ENCODE measurements at regions not wholly inside any gene's neighbourhood (a gene's known extent, or its start where the extent isn't known, plus 50 kb on each side); places are given as distances from the start of the nearest gene placed in this dataset.

DNA sequence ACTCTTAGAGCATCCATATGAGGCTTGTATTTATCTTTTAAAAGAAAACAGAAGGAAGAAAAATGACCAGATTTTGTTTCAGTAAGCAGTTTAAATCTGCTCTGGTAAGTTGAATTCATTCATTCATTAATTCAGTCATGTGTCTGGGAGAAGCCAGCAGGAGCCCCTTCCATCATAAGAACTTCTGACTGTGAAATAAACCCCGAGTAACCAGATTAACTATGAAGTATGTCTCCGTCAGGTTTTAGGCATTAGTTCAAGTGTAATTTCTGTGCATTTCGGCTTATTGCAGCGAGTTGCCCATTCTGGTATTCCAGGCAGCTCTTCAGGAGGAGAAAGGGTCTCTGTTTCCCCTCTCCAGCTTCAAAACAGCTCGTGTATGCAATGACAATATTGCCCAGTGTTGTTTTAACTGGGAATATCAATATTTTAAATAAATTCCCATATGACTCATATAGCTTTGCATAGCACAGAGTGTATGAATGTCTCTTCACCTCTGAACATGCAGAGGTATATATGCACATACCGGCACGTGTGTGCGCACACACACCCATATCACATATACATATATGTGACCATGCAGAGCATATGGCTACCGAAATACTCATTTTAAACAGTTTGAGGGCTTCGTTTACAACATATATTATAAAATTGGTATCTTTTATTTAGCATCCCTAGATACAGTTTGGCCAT is 255.3 kb downstream of the BCOR start:
- H3K36me3 ChIP-seq (ENCODE audit: control insufficient read depth, insufficient read depth, low read length) = no peaks in the 10 kb centered on the region
- no peak overlapping the region for H3K4me3 ChIP-seq (ENCODE audit: low read depth, low read length)
- H3K27me3 ChIP-seq (ENCODE audit: control insufficient read depth, insufficient read depth, low read length) = no peaks in the 10 kb centered on the region
- no peaks in the 10 kb centered on the region for H3K9me3 ChIP-seq (ENCODE audit: control insufficient read depth, insufficient read depth, low read length)
- no peak overlapping the region for H3K9ac ChIP-seq (ENCODE audit: low read depth, low read length)
- H3K4me1 ChIP-seq (ENCODE audit: control insufficient read depth, insufficient read depth, low read length) = peaks cover 6% of the 10 kb centered on the region

DNA sequence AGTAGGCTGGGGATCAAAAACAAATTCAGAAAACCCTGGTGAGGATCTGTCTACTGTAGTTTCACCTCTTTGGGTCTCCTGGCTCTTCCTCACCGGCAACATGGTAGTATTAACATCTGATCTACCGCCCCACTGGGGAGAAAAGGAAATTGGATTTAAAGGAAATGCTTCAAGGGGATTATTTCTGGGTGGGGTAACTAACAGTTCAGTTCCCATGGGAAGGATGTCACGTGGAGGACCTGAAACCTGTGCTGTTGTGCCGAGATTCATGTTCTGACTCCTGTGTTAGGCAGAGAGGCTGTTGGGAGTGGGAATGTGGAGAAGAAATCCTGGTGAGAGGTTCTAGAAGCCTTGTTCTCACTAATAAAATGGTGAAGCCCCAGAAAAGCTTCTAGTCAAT is 254.4 kb downstream of the BCOR start:
- no peak overlapping the region for H3K9ac ChIP-seq (ENCODE audit: low read depth, low read length)
- H3K4me1 ChIP-seq (ENCODE audit: control insufficient read depth, insufficient read depth, low read length) = peaks cover 6% of the 10 kb centered on the region
- no peaks in the 10 kb centered on the region for H3K27me3 ChIP-seq (ENCODE audit: control insufficient read depth, insufficient read depth, low read length)
- no peak overlapping the region for H3K4me3 ChIP-seq (ENCODE audit: low read depth, low read length)
- no peaks in the 10 kb centered on the region for H3K9me3 ChIP-seq (ENCODE audit: control insufficient read depth, insufficient read depth, low read length)
- no peaks in the 10 kb centered on the region for H3K36me3 ChIP-seq (ENCODE audit: control insufficient read depth, insufficient read depth, low read length)

DNA sequence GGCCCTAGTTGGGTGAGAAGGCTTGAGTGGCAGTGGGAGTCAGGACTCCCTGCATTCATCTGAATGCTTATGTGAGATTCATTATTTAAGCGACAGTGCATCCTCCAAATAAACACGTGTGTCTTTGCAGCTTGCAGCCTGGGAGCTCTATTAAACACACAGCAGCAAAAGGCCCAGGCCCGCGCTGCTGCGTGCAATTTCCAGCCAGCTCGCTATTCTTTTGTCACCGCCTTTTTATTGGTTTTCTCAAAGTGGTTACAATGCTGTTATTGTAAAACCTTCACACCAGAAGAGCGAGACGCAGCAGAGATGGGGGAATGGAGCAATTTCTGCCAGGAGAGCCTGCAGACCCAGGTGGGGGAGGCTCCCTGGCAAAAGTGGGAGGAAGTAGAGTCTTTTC is 252.5 kb downstream of the BCOR start:
- Histone ChIP-seq H3K4me3 (ENCODE audit: low read depth, low read length) (no peak overlapping the region), H3K27me3 (ENCODE audit: control insufficient read depth, insufficient read depth, low read length) (no peaks in the 10 kb centered on the region), H3K9me3 (ENCODE audit: control insufficient read depth, insufficient read depth, low read length) (no peaks in the 10 kb centered on the region), H3K36me3 (ENCODE audit: control insufficient read depth, insufficient read depth, low read length) (no peaks in the 10 kb centered on the region), H3K4me1 (ENCODE audit: control insufficient read depth, insufficient read depth, low read length) (peaks cover 7% of the 10 kb centered on the region), H3K9ac (ENCODE audit: low read depth, low read length) (no peak overlapping the region)

DNA sequence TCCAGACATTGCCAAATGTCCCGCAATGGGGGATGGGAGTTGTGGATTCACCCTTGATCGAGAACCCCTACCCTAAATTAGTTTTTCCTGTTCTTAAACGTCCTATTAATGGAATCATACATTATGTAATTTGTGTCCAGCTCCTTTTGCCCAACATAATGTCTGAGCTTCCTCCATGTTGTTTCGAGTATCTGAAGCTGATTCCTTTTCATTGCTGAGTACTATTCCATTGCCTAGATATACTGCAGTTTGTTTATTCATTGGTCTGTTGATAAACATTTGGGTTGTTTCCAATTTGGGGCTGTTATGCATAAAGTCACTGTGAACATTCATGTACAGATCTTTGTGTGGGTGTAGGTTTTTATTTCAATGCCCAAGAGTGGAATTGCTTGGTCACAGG is 251.3 kb downstream of the BCOR start:
- H3K9me3 ChIP-seq (ENCODE audit: control insufficient read depth, insufficient read depth, low read length) = no peaks in the 10 kb centered on the region
- H3K4me1 ChIP-seq (ENCODE audit: control insufficient read depth, insufficient read depth, low read length) = peaks cover 15% of the 10 kb centered on the region
- no peak overlapping the region for H3K4me3 ChIP-seq (ENCODE audit: low read depth, low read length)
- H3K9ac ChIP-seq (ENCODE audit: low read depth, low read length) = no peak overlapping the region
- no peaks in the 10 kb centered on the region for H3K36me3 ChIP-seq (ENCODE audit: control insufficient read depth, insufficient read depth, low read length)
- no peaks in the 10 kb centered on the region for H3K27me3 ChIP-seq (ENCODE audit: control insufficient read depth, insufficient read depth, low read length)

DNA sequence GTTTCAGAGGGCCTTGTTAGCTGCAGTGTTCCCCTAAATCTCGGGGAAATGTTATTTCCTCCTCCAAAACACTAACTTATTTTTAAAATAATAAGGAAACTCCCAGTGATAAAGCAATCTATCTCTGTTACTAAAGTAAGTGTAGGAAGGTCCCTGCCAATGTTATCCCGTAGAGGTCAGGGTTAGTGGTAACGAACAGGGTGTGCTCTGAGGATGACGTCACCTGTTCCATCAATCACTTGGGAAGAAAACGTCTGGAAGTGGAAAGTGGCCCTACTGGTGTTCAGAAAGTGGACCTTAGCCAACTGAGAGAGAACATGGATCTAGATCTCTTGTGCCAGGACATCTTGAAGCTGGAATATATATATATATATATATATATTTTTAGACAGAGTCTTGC is 249.5 kb downstream of the BCOR start:
- no peaks in the 10 kb centered on the region for H3K9me3 ChIP-seq (ENCODE audit: control insufficient read depth, insufficient read depth, low read length)
- H3K9ac ChIP-seq (ENCODE audit: low read depth, low read length) = no peak overlapping the region
- peaks cover 21% of the 10 kb centered on the region for H3K4me1 ChIP-seq (ENCODE audit: control insufficient read depth, insufficient read depth, low read length)
- no peaks in the 10 kb centered on the region for H3K36me3 ChIP-seq (ENCODE audit: control insufficient read depth, insufficient read depth, low read length)
- H3K27me3 ChIP-seq (ENCODE audit: control insufficient read depth, insufficient read depth, low read length) = no peaks in the 10 kb centered on the region
- no peak overlapping the region for H3K4me3 ChIP-seq (ENCODE audit: low read depth, low read length)

DNA sequence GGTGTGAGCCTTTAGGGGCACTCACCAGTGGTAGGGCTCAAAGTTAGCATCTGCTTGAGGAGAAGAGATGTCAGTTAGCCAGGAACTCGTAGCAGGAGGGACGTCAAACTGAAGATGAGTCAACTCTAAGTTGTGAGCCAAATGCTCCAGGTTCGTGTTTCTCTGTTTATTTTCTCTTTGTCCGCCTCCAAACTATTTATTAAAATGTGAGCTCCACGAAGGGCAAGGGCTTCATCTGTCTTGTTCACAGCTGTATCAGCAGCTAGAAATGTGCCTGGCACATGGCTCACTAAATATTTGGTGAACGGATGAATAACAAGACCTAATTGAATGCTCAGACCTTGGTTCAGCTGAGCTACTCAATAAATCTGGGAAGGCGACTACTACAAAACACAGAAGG is 248.9 kb downstream of the BCOR start:
- Histone ChIP-seq H3K27me3 (ENCODE audit: control insufficient read depth, insufficient read depth, low read length) (no peaks in the 10 kb centered on the region), H3K9ac (ENCODE audit: low read depth, low read length) (no peak overlapping the region), H3K36me3 (ENCODE audit: control insufficient read depth, insufficient read depth, low read length) (no peaks in the 10 kb centered on the region), H3K4me1 (ENCODE audit: control insufficient read depth, insufficient read depth, low read length) (peaks cover 21% of the 10 kb centered on the region), H3K9me3 (ENCODE audit: control insufficient read depth, insufficient read depth, low read length) (no peaks in the 10 kb centered on the region), H3K4me3 (ENCODE audit: low read depth, low read length) (no peak overlapping the region)

DNA sequence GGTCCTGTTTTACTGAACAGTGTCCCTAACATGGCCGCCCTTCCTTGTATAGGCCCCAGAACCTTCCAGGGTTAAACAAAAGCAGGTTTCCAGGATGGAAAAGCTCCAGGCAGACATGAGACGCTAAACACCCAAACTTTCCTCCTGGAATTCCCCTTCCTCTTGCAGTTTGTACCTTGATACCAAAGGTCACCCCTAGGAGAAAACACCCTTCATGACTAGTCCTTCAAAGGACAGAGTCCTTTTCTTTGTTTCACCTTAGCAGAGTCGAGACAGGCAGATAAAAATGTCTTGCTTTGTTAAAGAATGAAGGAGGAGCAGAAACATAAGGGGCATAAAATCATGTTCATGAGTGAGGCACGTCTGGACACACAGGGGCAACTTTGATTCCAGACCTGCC is 247.5 kb downstream of the BCOR start:
- no peaks in the 10 kb centered on the region for H3K27me3 ChIP-seq (ENCODE audit: control insufficient read depth, insufficient read depth, low read length)
- H3K36me3 ChIP-seq (ENCODE audit: control insufficient read depth, insufficient read depth, low read length) = no peaks in the 10 kb centered on the region
- H3K9ac ChIP-seq (ENCODE audit: low read depth, low read length) = no peak overlapping the region
- peaks cover 23% of the 10 kb centered on the region for H3K4me1 ChIP-seq (ENCODE audit: control insufficient read depth, insufficient read depth, low read length)
- H3K4me3 ChIP-seq (ENCODE audit: low read depth, low read length) = no peak overlapping the region
- H3K9me3 ChIP-seq (ENCODE audit: control insufficient read depth, insufficient read depth, low read length) = no peaks in the 10 kb centered on the region

DNA sequence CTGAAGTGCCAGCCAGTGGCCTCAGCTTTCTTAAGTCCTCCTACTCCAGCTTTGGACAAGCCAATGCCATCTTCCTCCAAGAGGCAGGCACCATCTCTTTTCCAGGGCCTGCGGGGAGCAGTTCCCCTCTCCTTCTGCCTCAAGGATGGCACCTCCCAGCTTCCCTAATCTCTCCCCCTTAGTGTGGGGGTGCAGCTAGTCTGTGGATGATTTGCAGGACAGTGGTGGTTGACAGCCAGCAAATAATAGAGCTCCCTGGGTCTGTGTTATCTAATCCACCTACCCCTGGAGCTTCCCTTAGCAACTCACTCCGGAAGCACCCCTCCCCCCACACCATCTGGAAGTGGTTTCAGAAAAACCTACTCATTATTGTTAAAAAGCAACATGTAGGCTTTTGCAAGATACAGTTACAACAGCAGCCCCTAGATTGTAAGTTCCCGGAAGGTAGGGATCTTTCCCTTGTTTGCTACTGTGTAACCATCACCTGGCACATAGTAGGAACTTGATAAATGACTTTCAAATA is 247.1 kb downstream of the BCOR start:
- no peak overlapping the region for H3K4me3 ChIP-seq (ENCODE audit: low read depth, low read length)
- H3K36me3 ChIP-seq (ENCODE audit: control insufficient read depth, insufficient read depth, low read length) = no peaks in the 10 kb centered on the region
- no peaks in the 10 kb centered on the region for H3K9me3 ChIP-seq (ENCODE audit: control insufficient read depth, insufficient read depth, low read length)
- no peaks in the 10 kb centered on the region for H3K27me3 ChIP-seq (ENCODE audit: control insufficient read depth, insufficient read depth, low read length)
- peaks cover 27% of the 10 kb centered on the region for H3K4me1 ChIP-seq (ENCODE audit: control insufficient read depth, insufficient read depth, low read length)
- no peak overlapping the region for H3K9ac ChIP-seq (ENCODE audit: low read depth, low read length)

DNA sequence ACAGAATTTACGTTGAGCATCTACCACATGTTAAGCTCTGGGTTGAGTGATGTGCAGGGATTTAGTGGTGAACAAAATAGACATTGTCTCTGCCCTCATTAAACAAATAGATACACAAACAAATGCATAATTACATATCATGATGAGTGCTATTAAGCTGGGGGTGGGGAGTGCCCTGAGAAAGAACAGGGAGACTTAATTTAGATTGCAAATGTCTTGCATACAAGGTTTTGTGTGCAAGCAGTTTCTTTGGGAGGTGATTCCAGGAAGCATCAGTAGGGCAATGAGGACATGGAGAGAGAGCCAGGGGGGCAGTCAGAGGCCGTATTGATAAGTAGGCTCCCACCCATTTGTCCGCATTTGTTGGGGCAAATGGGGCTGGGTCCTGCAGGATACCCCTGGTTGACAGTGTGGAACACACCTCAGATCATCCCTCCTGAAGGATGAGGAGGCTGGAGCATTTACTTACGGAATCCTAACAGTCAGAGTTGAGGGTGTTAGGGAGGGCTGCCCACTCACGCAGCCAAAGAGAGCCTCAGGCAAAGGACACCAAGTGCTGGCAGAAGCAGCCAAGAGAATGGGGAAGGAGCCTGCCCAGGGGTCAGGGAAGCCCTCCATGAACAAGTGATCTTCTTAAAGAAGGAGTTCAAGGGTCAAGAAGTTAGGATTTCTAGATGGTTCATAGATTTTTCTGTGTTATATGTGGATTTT is 245.9 kb downstream of the BCOR start:
- no peaks in the 10 kb centered on the region for H3K27me3 ChIP-seq (ENCODE audit: control insufficient read depth, insufficient read depth, low read length)
- H3K4me1 ChIP-seq (ENCODE audit: control insufficient read depth, insufficient read depth, low read length) = peaks cover 30% of the 10 kb centered on the region
- H3K9ac ChIP-seq (ENCODE audit: low read depth, low read length) = no peak overlapping the region
- no peak overlapping the region for H3K4me3 ChIP-seq (ENCODE audit: low read depth, low read length)
- no peaks in the 10 kb centered on the region for H3K36me3 ChIP-seq (ENCODE audit: control insufficient read depth, insufficient read depth, low read length)
- no peaks in the 10 kb centered on the region for H3K9me3 ChIP-seq (ENCODE audit: control insufficient read depth, insufficient read depth, low read length)

DNA sequence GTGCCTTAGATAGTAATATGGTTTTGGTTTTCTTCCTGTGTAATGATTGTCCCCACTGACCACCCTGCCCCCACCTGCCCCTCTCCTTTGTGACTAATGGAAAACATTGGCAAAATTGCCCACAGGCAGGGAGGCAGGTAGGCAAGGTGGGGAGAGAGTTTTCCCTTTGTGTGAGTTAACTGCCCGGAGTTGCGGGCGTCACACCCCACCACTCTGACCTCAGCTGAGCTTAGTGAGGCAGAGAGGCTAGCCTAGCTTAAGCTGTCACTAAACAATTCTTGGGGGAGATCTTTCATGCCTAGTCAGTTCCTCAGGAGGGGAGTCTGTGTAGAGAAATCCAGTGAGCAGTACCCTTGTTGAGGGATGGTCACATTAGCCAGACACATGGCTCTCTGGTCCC is 245.3 kb downstream of the BCOR start:
- no peaks in the 10 kb centered on the region for H3K36me3 ChIP-seq (ENCODE audit: control insufficient read depth, insufficient read depth, low read length)
- H3K9ac ChIP-seq (ENCODE audit: low read depth, low read length) = no peak overlapping the region
- H3K4me1 ChIP-seq (ENCODE audit: control insufficient read depth, insufficient read depth, low read length) = peaks cover 30% of the 10 kb centered on the region
- no peaks in the 10 kb centered on the region for H3K9me3 ChIP-seq (ENCODE audit: control insufficient read depth, insufficient read depth, low read length)
- no peak overlapping the region for H3K4me3 ChIP-seq (ENCODE audit: low read depth, low read length)
- no peaks in the 10 kb centered on the region for H3K27me3 ChIP-seq (ENCODE audit: control insufficient read depth, insufficient read depth, low read length)

DNA sequence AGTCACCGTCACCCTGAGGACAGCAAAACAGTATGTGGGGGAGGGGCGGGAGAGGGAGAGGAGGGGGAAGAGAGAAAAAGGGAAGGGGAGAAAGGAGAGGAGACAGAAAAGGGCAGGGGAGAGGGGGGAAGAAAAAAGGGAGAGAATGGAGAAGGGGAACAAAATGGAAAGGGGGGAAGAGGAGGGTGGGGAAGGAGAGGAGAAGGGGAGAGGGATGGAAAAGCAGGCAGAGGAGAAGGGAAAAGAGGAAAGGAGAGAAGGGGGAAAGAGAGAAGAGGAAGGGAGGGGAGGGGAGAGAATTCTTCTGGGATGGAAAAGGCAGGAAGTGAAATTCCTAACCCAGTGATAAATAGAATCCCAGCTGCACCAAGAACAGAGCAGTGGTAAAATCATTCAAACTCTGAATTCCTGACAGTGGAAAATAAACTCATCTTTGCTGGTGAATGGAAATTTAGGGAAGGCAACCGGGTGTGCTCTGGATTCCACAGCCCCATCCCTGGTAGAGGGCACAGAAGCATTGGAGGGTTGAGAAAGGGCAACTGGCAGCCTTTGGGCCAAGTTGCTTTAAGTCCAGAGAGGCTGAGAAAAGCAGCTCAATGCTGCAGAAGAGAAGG is 244.2 kb downstream of the BCOR start:
- H3K27me3 ChIP-seq (ENCODE audit: control insufficient read depth, insufficient read depth, low read length) = no peaks in the 10 kb centered on the region
- H3K9me3 ChIP-seq (ENCODE audit: control insufficient read depth, insufficient read depth, low read length) = no peaks in the 10 kb centered on the region
- peaks cover 30% of the 10 kb centered on the region for H3K4me1 ChIP-seq (ENCODE audit: control insufficient read depth, insufficient read depth, low read length)
- no peak overlapping the region for H3K9ac ChIP-seq (ENCODE audit: low read depth, low read length)
- H3K4me3 ChIP-seq (ENCODE audit: low read depth, low read length) = no peak overlapping the region
- H3K36me3 ChIP-seq (ENCODE audit: control insufficient read depth, insufficient read depth, low read length) = no peaks in the 10 kb centered on the region
